Astrocyte of the cerebellum (primary cell): ENCODE measurements at regions not wholly inside any gene's neighbourhood (a gene's known extent, or its start where the extent isn't known, plus 50 kb on each side); places are given as distances from the start of the nearest gene placed in this dataset.

Experiments
- DNase-seq: peaks from one replicate; pipeline ENCODE4 v3.0.0-alpha.2; 2011; ENCODE audit warnings: low read depth
- H3K4me3 ChIP-seq: 2 replicates; pipeline ENCODE4 v1.5.1; 2011; ENCODE audit warnings: mild to moderate bottlenecking, low read depth, low read length, moderate library complexity
- CTCF ChIP-seq: IDR thresholded peaks from 2 replicates; pipeline ENCODE4 v1.5.1; 2012; ENCODE audit warnings: low read length, low read depth, moderate library complexity, mild to moderate bottlenecking; ENCODE audit errors: missing control alignments
- in situ Hi-C: cut with HindIII; loops from 2 replicates; pipeline ENCODE4 v1.10.0; 2017; ENCODE audit warnings: low sequenced_read_pairs

- DNase-seq = no peak
- H3K4me3 ChIP-seq = no peak overlapping the region
- TF ChIP-seq CTCF = no peak
- in situ Hi-C loops = no loop called here
Observed at GRCh38 chr1:90786709-90787108, 69.6 kb upstream of the BARHL2 start.

- DNase-seq = no peak
- in situ Hi-C loops = no loop called here
- no peak for TF ChIP-seq CTCF
- H3K4me3 ChIP-seq = no peak overlapping the region
Observed at GRCh38 chr1:90784186-90784847, 67.2 kb upstream of the BARHL2 start.

- TF ChIP-seq CTCF = no peak
- no peak for DNase-seq
- in situ Hi-C loops = no loop called here
- no peak overlapping the region for H3K4me3 ChIP-seq
Observed at GRCh38 chr1:90783181-90783580, 66.1 kb upstream of the BARHL2 start.

- no peak overlapping the region for H3K4me3 ChIP-seq
- DNase-seq = no peak
- in situ Hi-C loops = no loop called here
- TF ChIP-seq CTCF = no peak
Observed at GRCh38 chr1:90782046-90782445, 64.9 kb upstream of the BARHL2 start.

GRCh38 chr1:90781534-90781933 lies 64.4 kb upstream of the BARHL2 start:
- no peak for TF ChIP-seq CTCF
- H3K4me3 ChIP-seq = no peak overlapping the region
- no peak for DNase-seq
- in situ Hi-C loops = no loop called here

GRCh38 chr1:90780981-90781380 lies 63.9 kb upstream of the BARHL2 start:
- in situ Hi-C loops = no loop called here
- no peak for TF ChIP-seq CTCF
- no peak overlapping the region for H3K4me3 ChIP-seq
- DNase-seq = no peak
